ENCODE measurements at regions not wholly inside any gene's neighbourhood (a gene's known extent, or its start where the extent isn't known, plus 50 kb on each side); places are given as distances from the start of the nearest gene placed in this dataset.

GRCh38 chr3:150148227-150148626 lies 177.5 kb upstream of the PFN2 start:
- TF ChIP-seq CTCF (conservative IDR thresholded peaks at IDR 0.05) (no peak), ZFX (IDR thresholded peaks at IDR 0.05) (no peak)

All from C4-2B (cell line).